Epithelial cell of prostate (primary cell): ENCODE measurements at regions not wholly inside any gene's neighbourhood (a gene's known extent, or its start where the extent isn't known, plus 50 kb on each side); places are given as distances from the start of the nearest gene placed in this dataset.
"Not testable (repeated sequence)": the region's sequence is repeated elsewhere in the genome, so short reads cannot be mapped to it uniquely, and the experiment has no call there.

ENCODE experiments used
- DNase-seq: peaks from one replicate; pipeline ENCODE4 v3.0.0-alpha.2; 2011; ENCODE audit warnings: low read depth, low spot score
- H3K27ac ChIP-seq: fragments of 450-650 bp; 2 replicates; pipeline ENCODE4 v1.5.1; 2017; ENCODE audit warnings: mild to moderate bottlenecking

DNA sequence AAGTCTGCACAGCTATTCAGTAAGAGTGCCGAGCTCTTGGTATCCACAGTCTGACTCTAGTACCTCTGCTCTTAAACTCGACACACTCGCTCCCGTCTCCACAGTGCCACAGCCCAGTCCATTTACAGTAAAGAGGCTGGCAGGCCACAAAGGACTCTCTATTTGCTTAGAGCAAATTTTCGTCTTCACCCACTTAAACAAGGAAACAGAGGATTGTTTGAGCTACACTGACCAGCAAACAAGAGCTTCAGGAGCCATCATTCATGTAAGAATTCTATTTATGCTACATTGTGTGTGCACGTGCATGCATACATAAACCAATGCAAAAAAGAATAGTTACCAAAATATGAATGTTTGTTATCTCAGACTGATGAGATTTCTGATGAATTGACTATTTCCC is 290.2 kb downstream of the USP46 start:
- H3K27ac ChIP-seq, result no peak overlapping the region
- DNase-seq, result no peak

GRCh38 chr4:52369649-52370048 is 289.5 kb downstream of the USP46 start:
- peak; percentile 5 for DNase-seq
- no peak overlapping the region for H3K27ac ChIP-seq

GRCh38 chr4:52370576-52370975 is 288.5 kb downstream of the USP46 start:
- DNase-seq, result no peak
- H3K27ac ChIP-seq, result no peak overlapping the region

- H3K27ac ChIP-seq, result no peak overlapping the region
- no peak for DNase-seq
Measured at GRCh38 chr4:52371841-52372240, 287.3 kb downstream of the USP46 start.

GRCh38 chr4:52372269-52372668 is 286.8 kb downstream of the USP46 start:
- no peak overlapping the region for H3K27ac ChIP-seq
- no peak for DNase-seq

- no peak for DNase-seq
- H3K27ac ChIP-seq, result no peak overlapping the region
Measured at GRCh38 chr4:52372747-52373146, 286.4 kb downstream of the USP46 start.

- H3K27ac ChIP-seq, result no peak overlapping the region
- DNase-seq, result no peak
Measured at GRCh38 chr4:52373650-52374049, 285.5 kb downstream of the USP46 start.

- DNase-seq, result no peak
- H3K27ac ChIP-seq, result no peak overlapping the region
Measured at GRCh38 chr4:52374877-52375276, 284.2 kb downstream of the USP46 start.

- no peak for DNase-seq
- H3K27ac ChIP-seq, result no peak overlapping the region
Measured at GRCh38 chr4:52376132-52376704, 282.9 kb downstream of the USP46 start.

GRCh38 chr4:52377563-52377962 is 281.5 kb downstream of the USP46 start:
- DNase-seq, result no peak
- no peak overlapping the region for H3K27ac ChIP-seq

- DNase-seq, result no peak
- H3K27ac ChIP-seq, result no peak overlapping the region
Measured at GRCh38 chr4:52407545-52407944, 251.6 kb downstream of the USP46 start.

- no peak for DNase-seq
- no peak overlapping the region for H3K27ac ChIP-seq
Measured at GRCh38 chr4:52408032-52408431, 251.1 kb downstream of the USP46 start.

GRCh38 chr4:52408471-52408870 is 250.6 kb downstream of the USP46 start:
- no peak overlapping the region for H3K27ac ChIP-seq
- no peak for DNase-seq

GRCh38 chr4:52409766-52410165 is 249.3 kb downstream of the USP46 start:
- not testable (repeated sequence) for DNase-seq, H3K27ac ChIP-seq

DNA sequence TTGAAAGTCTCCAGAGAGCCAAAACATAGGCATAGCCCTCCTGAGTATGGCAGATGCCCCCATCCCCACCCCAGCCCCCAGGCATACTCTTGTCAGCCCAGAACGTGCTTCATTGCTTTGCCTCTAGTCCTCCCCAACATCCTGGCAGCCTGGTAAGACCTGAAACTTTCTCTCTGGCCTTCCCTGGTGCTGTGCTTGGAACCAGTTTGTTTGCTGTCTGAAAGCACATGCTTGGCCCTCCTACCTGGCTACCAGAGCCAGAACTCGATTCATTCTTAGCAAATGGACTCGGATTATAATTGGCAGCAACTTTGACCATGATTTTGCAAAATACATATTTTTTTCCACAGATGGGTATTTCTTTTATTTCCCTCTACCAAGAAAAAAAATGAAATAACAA is 248.1 kb downstream of the USP46 start:
- H3K27ac ChIP-seq, result no peak overlapping the region
- DNase-seq, result no peak

DNA sequence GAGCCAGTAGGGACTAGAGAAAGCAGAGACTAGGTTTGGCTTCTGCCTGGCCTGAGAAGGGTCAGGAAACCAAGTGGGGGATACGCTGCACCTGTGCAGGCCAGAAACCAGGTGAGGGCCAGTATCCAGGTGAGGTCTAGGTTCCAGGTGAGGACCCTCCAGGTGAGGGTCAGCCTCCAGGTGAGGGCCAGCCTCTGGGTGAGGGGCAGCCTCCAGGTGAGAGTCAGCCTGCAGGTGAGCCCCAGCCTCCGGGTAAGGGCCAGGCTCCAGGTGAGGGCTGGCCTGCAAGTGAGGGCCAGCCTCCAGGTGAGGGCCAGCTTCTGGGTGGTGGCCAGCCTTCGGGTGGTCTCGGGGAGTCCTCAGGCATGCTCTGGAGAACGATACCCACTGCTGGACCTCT is 238.8 kb downstream of the USP46 start:
- H3K27ac ChIP-seq, result no peak overlapping the region
- DNase-seq, result no peak

DNA sequence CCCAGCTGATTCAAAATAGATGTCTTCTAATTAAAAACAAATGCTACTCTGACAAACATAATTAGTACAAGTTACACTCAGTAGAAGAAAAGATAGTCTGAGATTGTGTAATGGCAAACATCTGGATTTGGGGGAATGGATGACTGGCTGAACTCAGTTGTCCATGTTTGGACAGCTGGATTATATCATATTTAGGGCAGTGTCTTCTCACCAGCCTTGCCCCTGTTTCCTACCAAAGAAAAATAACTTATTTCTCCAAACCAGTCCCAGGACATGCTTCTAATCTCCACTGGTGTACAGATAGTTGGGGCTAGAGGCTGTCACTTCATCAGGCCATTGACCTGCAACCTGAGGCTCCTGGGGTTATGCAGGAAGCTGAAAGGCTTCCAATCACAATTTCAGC is 237.3 kb downstream of the USP46 start:
- H3K27ac ChIP-seq, result no peak overlapping the region
- no peak for DNase-seq

DNA sequence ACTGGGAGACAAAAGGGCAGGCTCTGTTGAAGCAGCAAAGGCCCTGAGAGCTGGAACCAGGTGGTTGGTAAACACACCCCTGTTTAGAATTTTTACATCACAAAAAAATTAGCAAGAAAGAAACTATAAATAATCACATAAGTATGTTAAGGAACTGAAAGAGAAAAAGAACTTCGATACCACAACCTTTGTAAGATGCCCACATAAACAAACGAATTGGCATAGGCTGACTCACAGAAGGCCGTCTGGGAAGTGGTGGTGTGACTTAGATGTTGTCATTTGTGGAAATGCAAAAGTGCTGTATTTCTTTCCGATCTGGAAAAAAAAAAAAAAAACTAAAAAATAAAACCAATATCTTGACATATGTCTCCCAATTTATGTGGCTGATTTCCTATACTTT is 235.1 kb downstream of the USP46 start:
- no peak for DNase-seq
- H3K27ac ChIP-seq, result no peak overlapping the region

DNA sequence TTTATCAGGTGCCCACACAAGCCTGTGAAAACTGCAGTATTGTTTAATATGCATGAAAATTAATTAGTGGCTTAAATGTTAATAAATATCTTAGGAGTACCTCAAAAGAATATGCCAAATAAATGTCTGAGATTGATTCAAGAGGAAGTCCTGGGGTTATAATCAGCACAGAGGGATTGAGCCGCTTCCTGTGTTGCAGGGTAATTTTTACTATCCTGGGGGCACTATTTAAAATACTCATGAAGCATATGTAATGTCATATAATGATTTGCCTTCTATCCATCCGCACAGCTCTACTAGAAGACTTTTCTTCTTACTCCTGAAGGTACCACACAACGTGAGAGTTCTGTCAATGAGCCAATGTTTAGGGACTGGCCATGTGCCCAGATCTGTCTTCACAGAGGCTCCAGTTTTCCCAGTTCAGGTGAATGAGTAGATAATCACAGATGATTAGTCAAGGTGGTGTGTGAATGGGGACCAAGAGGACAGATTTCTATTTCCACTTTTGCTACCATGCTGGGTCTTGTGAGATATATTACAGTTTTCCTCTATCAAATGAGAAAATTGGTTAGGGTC is 233.3 kb downstream of the USP46 start:
- H3K27ac ChIP-seq, result no peak overlapping the region
- DNase-seq, result no peak

GRCh38 chr4:52431410-52431809 is 227.7 kb downstream of the USP46 start:
- H3K27ac ChIP-seq, result no peak overlapping the region
- DNase-seq, result no peak

DNA sequence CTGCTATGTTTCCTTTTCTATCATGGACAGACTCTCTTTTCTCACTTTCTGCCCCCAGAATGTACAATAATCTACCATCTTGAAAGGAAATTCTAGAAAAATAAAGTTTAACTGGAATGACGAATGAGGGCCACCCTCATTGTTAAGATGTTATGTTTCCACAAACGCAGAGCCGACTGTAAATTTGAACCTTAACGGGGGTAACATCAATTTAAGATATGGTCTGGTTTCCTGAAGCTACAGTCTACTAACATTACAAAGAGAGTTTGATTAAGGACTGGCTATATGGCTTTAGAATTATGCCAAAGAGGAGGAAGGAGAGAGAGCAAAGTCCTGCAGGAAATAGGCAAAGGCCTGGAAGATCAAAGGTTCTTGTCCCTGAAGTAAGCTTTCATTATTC is 227.2 kb downstream of the USP46 start:
- H3K27ac ChIP-seq, result no peak overlapping the region
- no peak for DNase-seq

DNA sequence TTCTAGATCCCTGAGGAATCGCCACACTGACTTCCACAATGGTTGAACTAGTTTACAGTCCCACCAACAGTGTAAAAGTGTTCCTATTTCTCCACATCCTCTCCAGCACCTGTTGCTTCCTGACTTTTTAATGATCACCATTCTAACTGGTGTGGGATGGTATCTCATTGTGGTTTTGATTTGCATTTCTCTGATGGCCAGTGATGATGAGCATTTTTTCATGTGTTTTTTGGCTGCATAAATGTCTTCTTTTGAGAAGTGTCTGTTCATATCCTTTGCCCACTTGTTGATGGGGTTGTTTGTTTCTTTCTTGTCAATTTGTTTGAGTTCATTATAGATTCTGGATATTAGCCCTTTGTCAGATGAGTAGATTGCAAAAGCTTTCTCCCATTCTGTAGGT is 216.6 kb downstream of the USP46 start:
- H3K27ac ChIP-seq, DNase-seq: not testable (repeated sequence)

- no peak for DNase-seq
- H3K27ac ChIP-seq, result no peak overlapping the region
Measured at GRCh38 chr4:52472444-52472843, 186.7 kb downstream of the USP46 start.
